DOHH2 (cell line): ENCODE measurements at regions not wholly inside any gene's neighbourhood (a gene's known extent, or its start where the extent isn't known, plus 50 kb on each side); places are given as distances from the start of the nearest gene placed in this dataset.

ENCODE experiments used
- H3F3A ChIP-seq: fragments of 200-600 bp; sonication (generic), shearing (Covaris generic); 2 replicates; pipeline ENCODE4 v1.6.0; 2016; ENCODE audit warnings: antibody characterized with exemption, mild to moderate bottlenecking; ENCODE audit not compliant: control insufficient read depth, insufficient read depth
- H3K27ac ChIP-seq: fragments of 200-600 bp; sonication (generic); 2 replicates; pipeline ENCODE4 v1.5.1; 2014; ENCODE audit warnings: low read depth, mild to moderate bottlenecking, low read length, moderate library complexity
- H3K27me3 ChIP-seq: fragments of 200-600 bp; sonication (generic); 2 replicates; pipeline ENCODE4 v1.6.1; 2014; ENCODE audit warnings: mild to moderate bottlenecking, low read length, mixed read lengths; ENCODE audit not compliant: control insufficient read depth
- H3K36me3 ChIP-seq: fragments of 200-600 bp; sonication (generic); 2 replicates; pipeline ENCODE4 v1.6.1; 2014; ENCODE audit warnings: mild to moderate bottlenecking, low read length, moderate library complexity, mixed read lengths; ENCODE audit not compliant: control insufficient read depth
- H3K4me1 ChIP-seq: fragments of 200-600 bp; sonication (generic); 2 replicates; pipeline ENCODE4 v1.6.1; 2014; ENCODE audit warnings: mild to moderate bottlenecking, low read length, mixed read lengths; ENCODE audit not compliant: control insufficient read depth
- H3K4me2 ChIP-seq: fragments of 200-600 bp; sonication (generic); 2 replicates; pipeline ENCODE4 v1.6.0; 2014; ENCODE audit warnings: mild to moderate bottlenecking, low read length, moderate library complexity
- H3K4me3 ChIP-seq: fragments of 200-600 bp; sonication (generic); 2 replicates; pipeline ENCODE4 v1.5.1; 2014; ENCODE audit warnings: mild to moderate bottlenecking, low read length, mixed read lengths
- H3K79me2 ChIP-seq: fragments of 200-600 bp; sonication (generic); 2 replicates; pipeline ENCODE4 v1.6.1; 2014; ENCODE audit warnings: mild to moderate bottlenecking, low read length, mixed read lengths; ENCODE audit not compliant: control insufficient read depth
- H3K9me2 ChIP-seq: fragments of 200-600 bp; sonication (generic); replicated peaks from 2 replicates; pipeline ENCODE4 v1.6.1; 2014; ENCODE audit warnings: mild to moderate bottlenecking, low read length, mixed read lengths; ENCODE audit not compliant: control insufficient read depth
- H3K9me3 ChIP-seq: fragments of 200-600 bp; sonication (generic); 2 replicates; pipeline ENCODE4 v1.6.1; 2014; ENCODE audit warnings: antibody characterized with exemption, low read length, mixed read lengths; ENCODE audit not compliant: control insufficient read depth, insufficient read depth
- H4K20me1 ChIP-seq: fragments of 200-600 bp; sonication (generic); 2 replicates; pipeline ENCODE4 v1.6.0; 2014; ENCODE audit warnings: low read depth, mild to moderate bottlenecking, antibody characterized with exemption, low read length, moderate library complexity; ENCODE audit not compliant: control insufficient read depth, insufficient read depth
- CTCF ChIP-seq: fragments of 200-600 bp; sonication (generic); IDR thresholded peaks from one replicate; pipeline ENCODE4 v1.5.1; 2014; ENCODE audit warnings: antibody characterized with exemption, mild to moderate bottlenecking, low read depth, low read length; ENCODE audit not compliant: poor library complexity, severe bottlenecking
- EZH2phosphoT487 ChIP-seq: fragments of 200-600 bp; sonication (generic); IDR thresholded peaks from 2 replicates; pipeline ENCODE4 v1.6.1; 2017; ENCODE audit warnings: borderline replicate concordance, mild to moderate bottlenecking, antibody characterized with exemption, low read length, moderate library complexity, mixed read lengths

GRCh38 chr6:147759093-147759492 is 250.6 kb downstream of the SAMD5 start:
- Histone ChIP-seq H3K9me3 (no peaks in the 10 kb centered on the region), H3K4me1 (no peaks in the 10 kb centered on the region), H4K20me1 (no peaks in the 10 kb centered on the region), H3K36me3 (no peaks in the 10 kb centered on the region), H3K27me3 (no peaks in the 10 kb centered on the region), H3K79me2 (no peaks in the 10 kb centered on the region), H3K4me3 (no peak overlapping the region), H3K9me2 (no peaks in the 10 kb centered on the region), H3F3A (no peaks in the 10 kb centered on the region), H3K4me2 (no peak overlapping the region), H3K27ac (no peak overlapping the region)
- no peak for TF ChIP-seq EZH2phosphoT487
- no peak for TF ChIP-seq CTCF

- H3K4me2 ChIP-seq = no peak overlapping the region
- no peak for TF ChIP-seq EZH2phosphoT487
- TF ChIP-seq CTCF = no peak
- H3K79me2 ChIP-seq = no peaks in the 10 kb centered on the region
- no peaks in the 10 kb centered on the region for H4K20me1 ChIP-seq
- H3F3A ChIP-seq = no peaks in the 10 kb centered on the region
- no peak overlapping the region for H3K27ac ChIP-seq
- no peaks in the 10 kb centered on the region for H3K9me2 ChIP-seq
- H3K9me3 ChIP-seq = no peaks in the 10 kb centered on the region
- no peaks in the 10 kb centered on the region for H3K36me3 ChIP-seq
- no peaks in the 10 kb centered on the region for H3K27me3 ChIP-seq
- H3K4me1 ChIP-seq = no peaks in the 10 kb centered on the region
- H3K4me3 ChIP-seq = no peak overlapping the region
These were observed 251.0 kb downstream of the SAMD5 start for GRCh38 chr6:147759536-147759935.

- no peak overlapping the region for H3K4me2 ChIP-seq
- H3K4me1 ChIP-seq = no peaks in the 10 kb centered on the region
- no peak overlapping the region for H3K27ac ChIP-seq
- no peaks in the 10 kb centered on the region for H3K79me2 ChIP-seq
- H4K20me1 ChIP-seq = no peaks in the 10 kb centered on the region
- no peaks in the 10 kb centered on the region for H3K36me3 ChIP-seq
- no peaks in the 10 kb centered on the region for H3K27me3 ChIP-seq
- no peaks in the 10 kb centered on the region for H3F3A ChIP-seq
- TF ChIP-seq EZH2phosphoT487 = no peak
- TF ChIP-seq CTCF = no peak
- no peaks in the 10 kb centered on the region for H3K9me3 ChIP-seq
- H3K9me2 ChIP-seq = no peaks in the 10 kb centered on the region
- H3K4me3 ChIP-seq = no peak overlapping the region
These were observed 257.1 kb downstream of the SAMD5 start for GRCh38 chr6:147765541-147765940.

GRCh38 chr6:147768969-147769368 is 260.5 kb downstream of the SAMD5 start:
- H4K20me1 ChIP-seq = no peaks in the 10 kb centered on the region
- no peak overlapping the region for H3K4me2 ChIP-seq
- H3K27ac ChIP-seq = no peak overlapping the region
- no peaks in the 10 kb centered on the region for H3K36me3 ChIP-seq
- H3F3A ChIP-seq = no peaks in the 10 kb centered on the region
- no peaks in the 10 kb centered on the region for H3K27me3 ChIP-seq
- TF ChIP-seq EZH2phosphoT487 (no peak), CTCF (no peak)
- H3K4me1 ChIP-seq = no peaks in the 10 kb centered on the region
- no peaks in the 10 kb centered on the region for H3K9me3 ChIP-seq
- H3K79me2 ChIP-seq = no peaks in the 10 kb centered on the region
- no peak overlapping the region for H3K4me3 ChIP-seq
- no peaks in the 10 kb centered on the region for H3K9me2 ChIP-seq
